GM18951 (cell line): ENCODE measurements at regions not wholly inside any gene's neighbourhood (a gene's known extent, or its start where the extent isn't known, plus 50 kb on each side); places are given as distances from the start of the nearest gene placed in this dataset.
"Not testable (repeated sequence)": the region's sequence is repeated elsewhere in the genome, so short reads cannot be mapped to it uniquely, and the experiment has no call there.

Experiments
- POLR2A ChIP-seq: IDR thresholded peaks from 4 replicates; pipeline ENCODE4 v1.6.1; 2011; ENCODE audit warnings: mild to moderate bottlenecking; ENCODE audit not compliant: insufficient read length, insufficient read depth; ENCODE audit errors: extremely low read depth
- in situ Hi-C: fragments of 300-500 bp; cut with MboI; formaldehyde crosslinking; loops from one replicate; pipeline ENCODE4 v1.12.0; 2022; ENCODE audit warnings: low sequenced_read_pairs, mixed read lengths, inconsistent platforms; ENCODE audit not compliant: unreplicated experiment

GRCh38 chr18:77380695-77381094 is 131.0 kb downstream of the GALR1 start:
- in situ Hi-C loops: no loop called here
- TF ChIP-seq POLR2A: no peak

- in situ Hi-C loops: no loop called here
- no peak for TF ChIP-seq POLR2A
Observed at GRCh38 chr18:77392321-77392720, 142.7 kb downstream of the GALR1 start.

- in situ Hi-C loops: no loop called here
- TF ChIP-seq POLR2A: no peak
Observed at GRCh38 chr18:77393519-77393918, 143.9 kb downstream of the GALR1 start.

- in situ Hi-C loops: no loop called here
- no peak for TF ChIP-seq POLR2A
Observed at GRCh38 chr18:77395953-77396352, 146.3 kb downstream of the GALR1 start.

GRCh38 chr18:77397056-77397455 is 147.4 kb downstream of the GALR1 start:
- TF ChIP-seq POLR2A: no peak
- in situ Hi-C loops: no loop called here

GRCh38 chr18:77397617-77398016 is 148.0 kb downstream of the GALR1 start:
- TF ChIP-seq POLR2A: no peak
- in situ Hi-C loops: no loop called here

- in situ Hi-C loops: no loop called here
- TF ChIP-seq POLR2A: no peak
Observed at GRCh38 chr18:77400561-77400960, 150.9 kb downstream of the GALR1 start.

GRCh38 chr18:77401173-77401572 is 151.5 kb downstream of the GALR1 start:
- in situ Hi-C loops: no loop called here
- TF ChIP-seq POLR2A: no peak

- in situ Hi-C loops: no loop called here
- no peak for TF ChIP-seq POLR2A
Observed at GRCh38 chr18:77403969-77404535, 154.4 kb downstream of the GALR1 start.

- in situ Hi-C loops: no loop called here
- no peak for TF ChIP-seq POLR2A
Observed at GRCh38 chr18:77405096-77405495, 155.4 kb downstream of the GALR1 start.

GRCh38 chr18:77407733-77408132 is 158.1 kb downstream of the GALR1 start:
- in situ Hi-C loops: no loop called here
- TF ChIP-seq POLR2A: no peak

- in situ Hi-C loops: not testable (repeated sequence)
Observed at GRCh38 chr18:77421546-77421945, 171.9 kb downstream of the GALR1 start.

GRCh38 chr18:77422974-77423867 is 173.6 kb downstream of the GALR1 start:
- in situ Hi-C loops: no loop called here
- TF ChIP-seq POLR2A: no peak

- in situ Hi-C loops: no loop called here
- TF ChIP-seq POLR2A: no peak
Observed at GRCh38 chr18:77433076-77433475, 183.4 kb downstream of the GALR1 start.
